K562 (cell line): ENCODE measurements at regions not wholly inside any gene's neighbourhood (a gene's known extent, or its start where the extent isn't known, plus 50 kb on each side); places are given as distances from the start of the nearest gene placed in this dataset.

ENCODE experiments used
- ATAC-seq: fragments of 200-7000 bp; cut with Tn5 transposase; 3 replicates; pipeline ENCODE4 v1.9.1; 2020; ENCODE audit warnings: moderate library complexity
- BruUV-seq: library from RNA; stranded (reverse); fragments of 400-500 nt; replicated peaks from 2 replicates; lab custom pipeline; 2021; lab: Mats Ljungman, UMichigan
- CTCF ChIA-PET: fragments of 300-600 bp; formaldehyde crosslinking; extraction: SDS; loops from one replicate; lab custom pipeline; 2021; ENCODE audit warnings: low intra/inter-chr PET ratio; lab: Yijun Ruan, JAX
- POLR2A ChIA-PET: fragments of 300-600, 350-650 bp; sonication (Branson Sonifier 250); formaldehyde crosslinking; extraction: SDS; loops from one replicate; lab custom pipeline; 2021; ENCODE audit warnings: antibody characterized with exemption, inconsistent platforms; lab: Yijun Ruan, JAX
- DNase-seq, 4 experiments: peaks; one replicate each; pipeline versions ENCODE4 v3.0.0 to v3.0.0-alpha.2; 2011 to 2018; ENCODE audit warnings: low spot score in 3 of 4, mixed read lengths in 3 of 4; ENCODE audit errors: extremely low read depth in 1 of 4
- FAIRE-seq: peaks from 2 replicates; lab custom pipeline; 2011; peaks lifted over from hg19 to GRCh38; lab: Jason Lieb, UNC
- H2AFZ ChIP-seq: 2 replicates; pipeline ENCODE4 v1.6.0; 2011; ENCODE audit warnings: low read depth, low read length, control low read depth, inconsistent platforms
- H3K27ac ChIP-seq: fragments of 200-600 bp; 3 replicates; pipeline ENCODE4 v1.8.0; 2011; ENCODE audit warnings: low read depth, mild to moderate bottlenecking, control low read depth, inconsistent platforms, low read length, moderate library complexity, mixed read lengths; ENCODE audit errors: extremely low read depth
- H3K27me3 ChIP-seq, 2 experiments: fragments of 300-600 bp in 1 of 2; 2 replicates in 1 of 2; 3 replicates in 1 of 2; pipeline versions ENCODE4 v1.6.0 to v1.8.0; 2011; ENCODE audit warnings: inconsistent platforms in 2 of 2, low read length in 2 of 2, mild to moderate bottlenecking in 1 of 2, mixed read lengths in 1 of 2, moderate library complexity in 1 of 2; ENCODE audit not compliant: control insufficient read depth in 2 of 2, insufficient read depth in 2 of 2
- H3K36me3 ChIP-seq: fragments of 300-600 bp; 3 replicates; pipeline ENCODE4 v1.8.0; 2011; ENCODE audit warnings: mild to moderate bottlenecking, low read length, inconsistent platforms; ENCODE audit not compliant: control insufficient read depth, insufficient read depth
- H3K4me1 ChIP-seq, 2 experiments: fragments of 200-600 bp in 1 of 2; replicated peaks in 1 of 2; 2 replicates in 1 of 2; 3 replicates in 1 of 2; pipeline versions ENCODE4 v1.5.1 to v1.8.0; 2011; ENCODE audit warnings: inconsistent platforms in 2 of 2, low read length in 2 of 2, mild to moderate bottlenecking in 1 of 2, mixed read lengths in 1 of 2, moderate library complexity in 1 of 2; ENCODE audit not compliant: control insufficient read depth in 2 of 2, insufficient read depth in 2 of 2
- H3K4me2 ChIP-seq: 2 replicates; pipeline ENCODE4 v1.6.1; 2011; ENCODE audit warnings: low read length, control low read depth, inconsistent platforms, mixed read lengths; ENCODE audit not compliant: insufficient read depth
- H3K4me3 ChIP-seq: fragments of 200-600 bp; sonication (generic), shearing (Covaris generic); 2 replicates; pipeline ENCODE4 v1.5.1; 2016; ENCODE audit warnings: control low read depth, inconsistent platforms
- H3K79me2 ChIP-seq: fragments of 200-600 bp; 3 replicates; pipeline ENCODE4 v1.8.0; 2011; ENCODE audit warnings: low read length, inconsistent platforms; ENCODE audit not compliant: control insufficient read depth, insufficient read depth
- H3K9ac ChIP-seq, 2 experiments: 2 replicates each; pipeline versions ENCODE4 v1.6.0 to v1.6.1; 2011; ENCODE audit warnings: low read depth in 2 of 2, low read length in 2 of 2, control low read depth in 1 of 2, inconsistent platforms in 1 of 2, mild to moderate bottlenecking in 1 of 2, mixed read lengths in 1 of 2; ENCODE audit not compliant: insufficient read depth in 1 of 2
- H3K9me1 ChIP-seq: one replicate; pipeline ENCODE4 v1.6.0; 2011; ENCODE audit warnings: inconsistent platforms, mild to moderate bottlenecking, low read length, moderate library complexity; ENCODE audit not compliant: control insufficient read depth, insufficient read depth
- H3K9me3 ChIP-seq: replicated peaks from 2 replicates; pipeline ENCODE4 v1.5.1; 2011; ENCODE audit warnings: low read depth, low read length, inconsistent platforms; ENCODE audit not compliant: control insufficient read depth, insufficient read depth
- H4K20me1 ChIP-seq: replicated peaks from 2 replicates; pipeline ENCODE4 v1.6.1; 2011; ENCODE audit warnings: low read length, inconsistent platforms, mixed read lengths; ENCODE audit not compliant: control insufficient read depth, insufficient read depth
- BACH1 ChIP-seq: fragments of 200-800 bp; sonication (Bioruptor generic); IDR thresholded peaks from 2 replicates; pipeline ENCODE4 v1.6.1; 2016; ENCODE audit warnings: missing genetic modification characterization, missing compliant biosample characterization
- BRF1 ChIP-seq: IDR thresholded peaks from 3 replicates; pipeline ENCODE4 v1.6.1; 2011; ENCODE audit warnings: borderline replicate concordance, mild to moderate bottlenecking; ENCODE audit not compliant: insufficient read length; ENCODE audit errors: extremely low read depth
- IRF2 ChIP-seq: sonication (generic); formaldehyde crosslinking; IDR thresholded peaks from 2 replicates; pipeline ENCODE4 v1.8.1; 2022; ENCODE audit warnings: mild to moderate bottlenecking, missing genetic modification reagents
- KLF16 ChIP-seq: IDR thresholded peaks from 2 replicates; pipeline ENCODE4 v1.6.1; 2016; ENCODE audit warnings: antibody characterized with exemption
- LARP7 ChIP-seq: fragments of 450-650 bp; IDR thresholded peaks from 2 replicates; pipeline ENCODE4 v1.6.1; 2016
- MTA3 ChIP-seq: fragments of 450-650 bp; formaldehyde crosslinking; IDR thresholded peaks from 2 replicates; pipeline ENCODE4 v1.6.1; 2017; ENCODE audit warnings: mild to moderate bottlenecking, borderline replicate concordance
- NFYB ChIP-seq: IDR thresholded peaks from 2 replicates; pipeline ENCODE4 v1.6.1; 2011; ENCODE audit warnings: mild to moderate bottlenecking, moderate library complexity; ENCODE audit not compliant: insufficient read length; ENCODE audit errors: extremely low read depth
- PHF21A ChIP-seq: fragments of 450-650 bp; IDR thresholded peaks from 2 replicates; pipeline ENCODE4 v1.6.1; 2017; ENCODE audit warnings: low read depth, borderline replicate concordance
- PTBP1 ChIP-seq: fragments of 200-400 bp; formaldehyde crosslinking; IDR thresholded peaks from 2 replicates; pipeline ENCODE4 v1.6.1; 2017; ENCODE audit warnings: low read depth, low read length
- PURB ChIP-seq: sonication (generic); formaldehyde crosslinking; IDR thresholded peaks from 2 replicates; pipeline ENCODE4 v1.9.0; 2021; ENCODE audit warnings: low read depth, mild to moderate bottlenecking, missing genetic modification reagents
- RBM14 ChIP-seq: fragments of 200-400 bp; formaldehyde crosslinking; IDR thresholded peaks from 2 replicates; pipeline ENCODE4 v1.6.1; 2018; ENCODE audit warnings: low read depth, mild to moderate bottlenecking, low read length, moderate library complexity, borderline replicate concordance; ENCODE audit not compliant: insufficient read depth
- UBTF ChIP-seq, 2 experiments: IDR thresholded peaks; 2 replicates each; pipeline ENCODE4 v1.6.1; 2012; ENCODE audit warnings: improper control_type of control experiment in 2 of 2, low read depth in 2 of 2, low read length in 2 of 2, borderline replicate concordance in 1 of 2
- ZNF133 ChIP-seq: fragments of 250-450 bp; sonication (Bioruptor Pico); IDR thresholded peaks from 2 replicates; pipeline ENCODE4 v1.4.0; 2020; ENCODE audit warnings: mild to moderate bottlenecking
- ZNF282 ChIP-seq: sonication (generic); formaldehyde crosslinking; IDR thresholded peaks from 2 replicates; pipeline ENCODE4 v1.8.1; 2023; ENCODE audit warnings: missing genetic modification reagents
- ZNF449 ChIP-seq: fragments of 250-450 bp; sonication (Bioruptor Pico); IDR thresholded peaks from 2 replicates; pipeline ENCODE4 v1.8.0; 2022; ENCODE audit warnings: moderate library complexity, mild to moderate bottlenecking, inconsistent platforms
- WGBS: fragments of 100-300 bp; shearing (Covaris generic); methylation state at CpG from one replicate; pipeline ENCODE4 v1.1.6; 2016; ENCODE audit warnings: low coverage, mixed read lengths; ENCODE audit not compliant: insufficient coverage; ENCODE audit errors: missing lambda C conversion rate; 5-methylcytosine and 5-hydroxymethylcytosine counted together
- in situ Hi-C: fragments of 300-500 bp; cut with MboI; formaldehyde crosslinking; loops from 4 replicates; pipeline ENCODE4 v1.15.0; 2018; ENCODE audit warnings: inconsistent platforms, mixed read lengths
- intact Hi-C: fragments of 100-400 bp; cut with micrococcal nuclease; formaldehyde crosslinking; loops from 2 replicates; pipeline ENCODE4 v1.14.2; 2022
- TF ChIP-seq, protein P1 (sequence below): sonication (generic); formaldehyde crosslinking; IDR thresholded peaks from 2 replicates; pipeline ENCODE4 v1.8.1; 2023; ENCODE audit warnings: mild to moderate bottlenecking, missing genetic modification reagents

- TF ChIP-seq ZNF449 (no peak), ZNF133 (no peak), UBTF (IDR thresholded peaks at IDR 0.05; ENCODE audit: borderline replicate concordance in 1 of 2, low read depth in 2 of 2, low read length in 2 of 2) (no peak)
- TF ChIP-seq, all 486 proteins: peak for 0
Observed at GRCh38 chr4:8790749-8791148, 80.9 kb downstream of the HMX1 start (continued).

DNA sequence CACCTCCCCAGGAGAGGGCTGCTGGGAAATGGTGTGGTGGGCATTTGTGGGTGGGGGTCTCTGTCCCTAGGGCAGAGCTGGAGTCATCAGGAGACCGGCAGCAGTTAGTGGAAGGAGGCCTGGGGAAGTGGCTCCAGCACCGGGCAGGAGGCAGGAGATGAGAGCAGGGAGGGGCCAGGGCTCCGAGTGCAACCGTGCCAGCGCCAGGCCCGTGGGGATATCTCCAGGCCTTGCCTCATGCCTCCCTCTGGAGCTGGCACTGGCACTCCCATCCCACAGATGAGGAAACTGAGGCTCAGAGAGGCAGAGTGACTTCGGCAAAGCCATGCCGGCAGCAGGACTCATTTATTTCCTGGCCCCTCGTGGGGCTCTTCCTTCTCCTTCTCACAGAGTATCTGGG, 83.5 kb downstream of the HMX1 start:
- H2AFZ ChIP-seq: no peak overlapping the region
- intact Hi-C loops: no loop called here
- H3K4me3 ChIP-seq: no peak overlapping the region
- no peaks in the 10 kb centered on the region for H3K79me2 ChIP-seq
- DNase-seq: no peak
- ChIA-PET POLR2A (no interaction called here), CTCF (no interaction called here)
- no TSS peak for BruUV-seq
- no peak for ATAC-seq
- 0% methylated on average over 8 of the region's 9 CpGs for WGBS
- H3K4me1 ChIP-seq: no peaks in the 10 kb centered on the region
- H3K9me3 ChIP-seq: no peaks in the 10 kb centered on the region
- no peaks in the 10 kb centered on the region for H3K9me1 ChIP-seq
- H3K9ac ChIP-seq: no peak overlapping the region
- no peaks in the 10 kb centered on the region; the same call in 2 of the 3 replicates for H3K36me3 ChIP-seq
- no peaks in the 10 kb centered on the region for H4K20me1 ChIP-seq
- no peak for FAIRE-seq
- no peak overlapping the region for H3K4me2 ChIP-seq
- peaks cover 11 to 49% of the 10 kb centered on the region in 2 experiments; a peak in 4 of 5 replicates for H3K27me3 ChIP-seq
- H3K27ac ChIP-seq: no peak overlapping the region
- in situ Hi-C loops: loop anchor here (5.0 kb wide), 1 partner anchor 44 kb away; no protein-coding TSS in a partner anchor
- TF ChIP-seq LARP7 (no peak), BRF1 (no peak), MTA3 (no peak), IRF2 (no peak), RBM14 (no peak), ZNF282 (CRISPR knock-in tag) (no peak), NFYB (no peak), BACH1 (no peak), PURB (CRISPR knock-in tag) (no peak), KLF16 (no peak), PHF21A (no peak), PTBP1 (no peak)
- TF ChIP-seq, protein P1, sequence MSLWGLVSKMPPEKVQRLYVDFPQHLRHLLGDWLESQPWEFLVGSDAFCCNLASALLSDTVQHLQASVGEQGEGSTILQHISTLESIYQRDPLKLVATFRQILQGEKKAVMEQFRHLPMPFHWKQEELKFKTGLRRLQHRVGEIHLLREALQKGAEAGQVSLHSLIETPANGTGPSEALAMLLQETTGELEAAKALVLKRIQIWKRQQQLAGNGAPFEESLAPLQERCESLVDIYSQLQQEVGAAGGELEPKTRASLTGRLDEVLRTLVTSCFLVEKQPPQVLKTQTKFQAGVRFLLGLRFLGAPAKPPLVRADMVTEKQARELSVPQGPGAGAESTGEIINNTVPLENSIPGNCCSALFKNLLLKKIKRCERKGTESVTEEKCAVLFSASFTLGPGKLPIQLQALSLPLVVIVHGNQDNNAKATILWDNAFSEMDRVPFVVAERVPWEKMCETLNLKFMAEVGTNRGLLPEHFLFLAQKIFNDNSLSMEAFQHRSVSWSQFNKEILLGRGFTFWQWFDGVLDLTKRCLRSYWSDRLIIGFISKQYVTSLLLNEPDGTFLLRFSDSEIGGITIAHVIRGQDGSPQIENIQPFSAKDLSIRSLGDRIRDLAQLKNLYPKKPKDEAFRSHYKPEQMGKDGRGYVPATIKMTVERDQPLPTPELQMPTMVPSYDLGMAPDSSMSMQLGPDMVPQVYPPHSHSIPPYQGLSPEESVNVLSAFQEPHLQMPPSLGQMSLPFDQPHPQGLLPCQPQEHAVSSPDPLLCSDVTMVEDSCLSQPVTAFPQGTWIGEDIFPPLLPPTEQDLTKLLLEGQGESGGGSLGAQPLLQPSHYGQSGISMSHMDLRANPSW (CRISPR knock-in tag): no peak
